NCI-H1694 treated with DMSO at 0.1 percent for 48 hours (cell line): ENCODE measurements at regions not wholly inside any gene's neighbourhood (a gene's known extent, or its start where the extent isn't known, plus 50 kb on each side); places are given as distances from the start of the nearest gene placed in this dataset.
A peak's percentile ranks its signal among the peaks of the same experiment; 100 is the strongest.

Experiments used
- DNase-seq: peaks from one replicate; lab custom pipeline; 2025; lab: John Stamatoyannopoulos, UW

DNA sequence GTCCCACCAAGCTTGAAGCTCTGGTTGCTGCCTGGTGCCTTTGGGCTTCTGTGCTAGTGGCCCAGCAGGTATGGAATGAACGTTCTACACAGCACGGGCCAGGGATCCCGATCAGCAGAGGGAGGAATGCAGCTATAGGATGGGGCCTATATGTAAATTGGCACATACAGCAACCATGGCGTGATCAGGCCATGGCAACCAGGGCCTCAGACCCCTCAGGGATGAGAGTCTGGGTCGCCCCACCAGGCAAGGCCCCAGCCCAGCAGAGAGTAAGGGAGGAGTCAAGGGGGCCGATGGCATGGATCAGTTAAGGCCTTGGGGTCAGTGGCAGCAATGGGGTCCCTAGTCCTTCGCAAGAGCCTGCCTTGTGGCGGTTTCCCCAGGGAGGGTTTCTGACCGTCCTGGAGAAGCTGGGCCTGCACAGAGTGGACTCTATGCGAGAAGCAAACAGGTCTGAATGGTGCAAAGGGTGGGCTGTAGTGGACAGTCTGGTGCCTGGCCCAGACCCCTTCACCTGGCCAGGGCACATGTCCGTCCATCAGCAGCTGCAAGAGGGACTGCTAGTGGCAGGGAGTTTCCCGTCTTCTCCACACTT, 98.2 kb upstream of the SLC22A11 start:
- DNase-seq, result no peak

DNA sequence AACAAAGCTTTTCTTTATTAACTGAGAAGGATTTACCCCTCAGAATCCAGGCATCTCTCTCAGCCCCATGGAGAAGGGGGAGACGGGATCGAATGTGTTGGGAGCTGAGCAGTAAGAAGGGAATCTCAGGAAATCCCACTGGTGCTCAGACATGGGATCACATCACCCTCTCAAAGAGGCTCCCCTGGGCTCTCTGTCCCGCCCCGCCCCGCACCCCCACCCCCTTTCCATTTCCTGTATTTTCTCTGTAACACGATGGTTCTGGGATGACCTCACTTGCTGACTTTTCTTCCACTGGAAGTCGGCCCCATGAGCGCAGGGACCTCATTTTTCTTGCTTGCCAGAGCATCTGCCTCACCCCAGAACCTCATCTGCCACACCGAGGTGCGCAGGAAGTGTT, 96.7 kb upstream of the SLC22A11 start:
- DNase-seq, result no peak

DNA sequence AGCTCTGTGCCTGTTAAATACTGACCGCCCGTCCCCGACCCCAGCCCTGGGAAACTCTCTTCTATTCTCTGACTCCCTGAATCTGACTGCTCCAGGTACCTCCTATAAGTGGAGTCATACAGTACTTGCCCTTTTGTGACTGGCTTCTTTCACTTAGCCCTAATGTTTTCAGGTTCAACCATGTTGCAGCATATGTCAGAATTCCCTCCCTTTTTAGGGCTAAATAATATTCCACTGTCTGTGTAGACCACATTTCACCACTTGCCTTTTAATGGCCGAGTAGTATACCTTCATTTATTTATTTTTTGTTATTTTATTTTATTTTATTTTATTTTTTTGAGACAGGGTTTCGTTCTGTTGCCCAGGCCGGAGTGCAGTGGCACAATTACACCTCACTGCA, 96.1 kb upstream of the SLC22A11 start:
- no peak for DNase-seq

DNA sequence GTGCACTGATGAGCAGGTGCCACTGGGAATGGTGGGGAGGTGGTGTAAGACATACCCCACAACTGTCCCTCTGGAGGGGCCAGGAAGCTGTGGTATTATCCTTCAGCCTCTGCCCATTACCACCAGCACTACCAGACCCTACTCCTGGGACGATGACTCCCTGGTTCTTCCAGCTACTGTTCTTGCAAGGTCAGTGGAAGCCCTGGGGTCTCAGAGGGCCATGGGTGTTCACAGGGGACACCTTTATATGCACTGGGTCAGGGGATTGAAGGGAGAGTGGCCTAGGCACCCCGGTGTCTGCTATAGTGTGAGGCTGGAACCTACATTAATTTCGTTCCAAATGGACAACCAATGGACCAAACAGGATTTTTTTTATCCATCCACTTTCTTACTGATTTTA, 94.7 kb upstream of the SLC22A11 start:
- no peak for DNase-seq

DNA sequence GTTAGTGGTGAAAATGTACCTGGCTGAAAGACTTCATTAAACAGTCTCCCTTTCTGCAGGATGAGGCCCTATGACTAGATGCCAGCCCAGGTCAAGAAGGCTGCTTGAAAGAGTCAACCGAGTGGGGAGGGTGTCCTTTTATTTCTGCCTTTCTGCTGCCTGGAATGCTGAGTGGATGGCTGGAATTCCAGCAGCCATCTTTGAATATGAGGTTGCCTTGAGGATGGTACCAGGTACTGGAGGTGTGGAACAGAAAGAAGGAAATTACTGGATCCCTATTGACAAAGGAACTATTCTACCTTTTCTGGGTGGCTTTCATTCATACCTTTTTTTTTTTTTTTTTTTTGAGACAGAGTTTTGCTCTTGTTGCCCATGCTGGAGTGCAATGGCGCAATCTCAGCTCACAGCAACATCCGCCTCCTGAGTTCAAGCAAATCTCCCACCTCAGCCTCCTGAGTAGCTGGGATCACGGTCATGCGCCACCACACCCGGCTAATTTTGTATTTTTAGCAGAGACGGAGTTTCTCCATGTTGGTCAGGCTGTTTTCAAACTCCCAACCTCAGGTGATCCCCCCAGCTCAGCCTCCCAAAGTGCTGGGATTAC, 89.5 kb upstream of the SLC22A11 start:
- no peak for DNase-seq

DNA sequence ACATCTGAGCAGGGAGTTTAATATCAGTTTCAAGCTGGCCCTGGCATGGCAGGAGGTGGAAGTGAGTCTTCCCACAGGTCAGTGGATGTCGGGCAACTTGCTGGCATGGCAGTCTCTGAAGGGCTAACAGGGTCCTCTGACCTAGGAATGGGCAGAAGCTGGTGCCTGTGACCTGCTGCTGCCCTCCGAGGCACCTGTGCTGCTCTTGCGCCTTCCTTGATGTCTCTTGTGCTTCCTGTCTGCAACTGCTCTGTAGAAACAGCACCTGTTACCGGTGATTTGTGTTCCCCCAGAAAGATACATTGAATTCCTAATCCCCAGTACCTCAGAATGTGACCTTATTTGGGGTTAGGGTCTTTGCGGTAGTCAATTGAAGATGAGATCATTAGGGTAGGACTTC, 86.5 kb upstream of the SLC22A11 start:
- no peak for DNase-seq

DNA sequence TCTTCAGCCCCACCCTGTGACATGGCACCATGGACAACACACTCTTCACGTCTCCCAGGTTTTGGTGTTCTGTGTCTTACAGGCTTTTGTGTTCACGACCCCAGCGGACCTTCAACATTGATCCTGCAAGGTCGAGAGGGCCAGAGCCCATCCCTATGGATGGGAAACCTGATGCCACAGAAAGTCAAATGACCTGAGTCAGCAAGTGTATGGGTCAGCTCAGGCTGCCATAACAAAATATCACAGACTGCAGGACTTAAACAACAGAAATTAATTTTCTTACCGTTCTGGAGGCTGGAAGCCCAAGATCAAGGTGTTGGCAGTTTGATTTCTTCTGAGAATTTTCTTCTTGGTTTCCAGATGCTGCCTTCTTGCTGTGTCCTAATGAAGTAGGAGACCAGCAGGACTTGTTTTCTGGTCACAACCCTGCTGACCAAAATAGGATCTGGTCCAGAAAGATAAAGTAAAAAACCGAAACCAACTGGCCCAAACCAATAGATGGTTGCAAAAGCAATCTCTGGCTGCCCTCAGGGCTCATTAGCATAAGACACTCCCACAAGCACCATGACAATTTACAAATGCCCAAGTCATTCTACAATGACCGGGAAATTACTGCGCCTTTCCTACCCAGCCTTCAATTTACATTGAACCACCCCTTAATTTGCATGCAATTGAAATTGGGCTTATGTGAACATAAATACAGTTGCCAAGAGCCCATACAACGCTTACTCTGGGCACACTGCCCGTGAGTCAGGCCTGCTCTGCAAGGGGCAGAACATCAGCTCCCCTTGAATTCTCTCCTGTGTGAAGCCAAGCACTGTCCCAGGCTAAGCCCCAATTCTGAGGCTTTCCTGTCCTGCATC, 82.9 kb upstream of the SLC22A11 start:
- no peak for DNase-seq

DNA sequence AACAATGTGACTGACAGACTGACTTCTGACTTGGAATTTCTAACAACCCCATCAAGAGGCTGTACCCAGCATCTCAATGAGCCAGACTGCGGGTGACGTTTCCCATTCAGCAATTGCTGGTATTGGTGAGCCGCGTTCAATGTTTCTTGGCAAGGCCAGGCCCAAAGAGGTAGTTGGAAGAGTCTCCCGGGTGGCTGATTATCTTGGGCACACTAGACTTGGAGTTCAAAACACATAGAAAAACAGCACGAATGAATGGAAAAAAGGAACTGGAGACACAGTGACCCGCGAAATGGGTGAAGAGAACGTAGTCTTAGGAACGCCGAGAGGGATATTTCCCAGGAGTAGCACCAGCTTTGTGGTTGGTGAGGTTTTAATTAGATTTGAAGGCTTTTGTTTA, 81.1 kb upstream of the SLC22A11 start:
- DNase-seq, result no peak

DNA sequence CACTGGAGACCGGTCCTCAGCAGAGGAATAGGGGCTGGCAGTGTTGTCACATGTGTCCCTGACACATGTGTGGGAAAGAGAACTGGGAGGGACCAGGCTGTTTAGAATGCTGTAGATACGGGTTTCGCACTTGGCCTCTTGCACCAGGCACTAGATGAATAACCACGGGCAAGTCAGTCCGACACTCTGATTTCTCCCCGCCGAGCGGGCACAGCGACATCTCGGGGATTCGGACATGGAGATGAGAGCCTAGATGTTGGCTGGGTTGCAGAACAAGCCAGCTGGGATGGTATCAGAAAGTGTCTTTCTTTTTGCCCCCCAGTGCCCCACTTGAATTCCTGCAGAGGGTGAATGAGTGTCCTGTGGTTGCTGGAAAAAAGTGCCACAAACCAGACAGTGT, 80.6 kb upstream of the SLC22A11 start:
- DNase-seq, result no peak

DNA sequence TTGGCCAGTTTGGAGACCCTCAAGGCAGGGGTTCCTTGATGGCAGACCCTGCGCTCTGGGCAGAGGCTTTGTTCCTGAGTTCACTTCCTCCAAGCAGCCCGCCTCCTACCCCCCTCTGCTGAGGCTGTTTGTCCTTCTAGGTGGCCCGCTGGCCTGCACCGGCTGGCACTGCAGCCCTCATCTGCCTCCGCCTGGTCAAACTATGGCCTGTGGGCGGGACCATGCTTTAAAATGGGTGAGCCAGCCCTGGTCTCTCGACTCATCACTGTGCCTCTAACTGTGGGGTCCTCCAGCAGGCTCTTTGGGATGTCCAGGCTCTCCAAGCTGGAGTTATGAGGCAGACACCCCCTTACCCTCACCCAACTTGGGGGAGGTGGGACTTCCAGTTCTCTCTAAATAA, 78.9 kb upstream of the SLC22A11 start:
- no peak for DNase-seq

DNA sequence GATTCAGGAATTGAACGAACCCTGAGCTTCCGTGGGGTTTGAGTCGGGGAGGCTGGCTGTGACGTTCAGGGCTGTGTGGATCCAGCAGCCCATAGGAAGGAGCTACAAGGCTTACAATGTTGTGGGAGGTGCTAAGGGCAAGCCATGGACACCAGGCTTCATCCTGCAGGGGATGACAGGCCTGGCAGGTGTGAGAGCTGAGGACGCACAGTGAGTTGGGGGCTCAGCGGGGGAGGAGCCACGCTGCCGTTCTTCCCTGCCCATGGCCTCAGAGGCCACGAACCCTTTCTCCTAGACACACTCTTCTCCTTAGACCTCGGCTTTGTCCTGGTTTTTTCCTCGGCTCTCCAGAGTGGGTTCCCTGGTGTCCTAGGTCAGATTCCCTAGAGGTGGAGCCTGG, 78.1 kb upstream of the SLC22A11 start:
- no peak for DNase-seq

DNA sequence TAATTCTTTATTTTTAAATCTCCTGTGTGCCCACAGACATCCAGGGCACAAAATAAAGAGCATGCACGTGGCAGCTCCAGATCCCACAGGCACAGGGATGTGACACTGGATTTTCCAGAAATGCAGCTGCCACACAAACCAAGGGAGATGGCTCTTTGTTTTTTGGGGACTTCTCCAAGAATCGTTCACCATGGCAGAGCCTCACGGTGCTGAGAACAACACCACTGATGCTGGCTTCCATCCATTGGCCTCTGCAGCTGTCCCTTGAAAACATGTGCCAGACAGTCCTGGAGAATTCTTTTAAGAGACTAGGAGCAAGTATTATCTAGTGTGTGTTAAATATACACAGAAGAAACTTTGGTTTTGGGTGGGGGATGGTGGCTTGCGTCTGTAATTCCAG, 73.2 kb upstream of the SLC22A11 start:
- no peak for DNase-seq

DNA sequence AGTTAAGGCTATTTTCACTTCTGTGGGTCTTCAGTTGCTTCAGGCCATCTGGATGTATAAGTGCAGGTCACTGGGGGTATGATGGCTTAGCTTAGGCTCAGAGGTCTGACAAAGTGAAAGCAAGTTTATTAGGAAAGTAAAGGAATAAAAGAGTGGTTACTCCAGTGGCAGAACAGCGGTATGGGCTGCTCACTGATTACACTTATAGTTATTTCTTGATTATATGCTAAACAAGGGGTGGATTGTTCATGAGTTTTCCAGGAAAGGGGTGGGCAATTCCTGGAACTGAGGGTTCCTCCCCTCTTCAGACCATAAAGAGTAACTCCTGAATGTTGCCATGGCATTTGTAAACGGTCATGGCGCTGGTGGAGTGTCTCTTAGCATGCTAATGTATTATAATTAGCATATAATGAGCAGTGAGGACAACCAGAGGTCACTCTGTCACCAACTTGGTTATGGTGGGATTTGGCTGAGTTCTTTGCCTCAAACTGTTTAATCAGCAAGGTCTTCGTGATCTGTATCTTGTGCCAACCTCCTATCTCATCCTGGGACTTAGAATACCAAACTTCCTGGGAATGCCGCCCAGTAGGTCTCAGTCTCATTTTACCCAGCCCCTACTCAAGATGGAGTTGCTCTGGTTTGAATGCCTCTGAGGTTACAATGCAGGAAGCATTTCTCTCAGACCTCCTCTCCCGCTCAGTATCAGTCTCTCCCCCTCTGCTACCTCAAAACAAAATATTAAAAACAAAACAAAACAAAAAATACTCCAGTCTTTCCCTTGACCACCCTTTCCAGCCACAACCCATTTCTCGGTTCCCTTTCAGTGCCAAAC, 71.3 kb upstream of the SLC22A11 start:
- DNase-seq, result no peak

DNA sequence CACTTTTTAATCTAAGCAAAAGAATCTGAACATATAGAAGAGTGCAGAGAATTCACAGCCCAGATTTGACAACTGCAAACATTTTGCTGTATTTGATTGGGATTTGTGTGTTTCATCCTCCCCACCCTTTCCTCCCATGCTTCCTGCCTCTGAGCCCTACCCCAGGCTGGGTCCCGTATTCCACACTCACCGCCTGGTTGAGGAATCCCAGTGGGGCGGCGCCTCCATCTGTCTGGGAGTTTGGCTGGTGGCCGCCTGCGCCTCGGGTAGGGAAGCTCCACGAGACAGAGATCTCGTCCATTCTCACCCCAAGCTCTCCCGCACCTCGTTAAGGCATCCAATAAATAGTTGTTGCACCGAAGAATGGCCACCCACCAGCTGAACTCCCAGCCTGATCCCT, 70.7 kb upstream of the SLC22A11 start:
- peak; percentile 18 for DNase-seq

DNA sequence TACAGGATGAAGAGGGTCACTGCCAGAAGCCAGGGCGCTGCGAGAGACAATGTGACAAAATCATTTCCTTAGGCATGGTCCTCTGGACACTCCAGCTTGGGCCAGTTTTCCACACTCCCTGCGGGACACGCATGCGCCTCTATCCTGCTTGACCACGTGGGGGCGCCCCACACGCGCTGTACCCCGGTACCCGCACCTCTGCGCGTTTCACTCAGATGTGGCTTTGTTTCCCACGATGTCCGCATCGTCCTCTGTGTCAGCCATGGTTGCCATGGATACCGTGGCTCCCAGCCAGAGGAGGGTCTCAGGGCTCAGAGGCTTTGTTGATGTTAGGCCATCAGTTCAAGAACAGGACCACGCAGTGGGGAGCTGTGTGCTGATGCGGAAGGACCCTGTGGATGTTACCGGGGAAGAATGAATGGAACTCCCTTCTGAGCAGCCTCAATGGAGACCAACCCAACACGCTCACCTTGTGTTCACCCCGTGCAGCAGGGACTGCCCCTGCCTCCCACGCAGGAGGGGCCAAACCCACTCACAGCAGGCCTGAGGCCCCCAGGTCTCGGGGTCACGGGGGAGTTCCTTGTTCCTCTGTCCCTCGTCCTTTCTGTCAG, 65.8 kb upstream of the SLC22A11 start:
- DNase-seq, result peak; percentile 21

DNA sequence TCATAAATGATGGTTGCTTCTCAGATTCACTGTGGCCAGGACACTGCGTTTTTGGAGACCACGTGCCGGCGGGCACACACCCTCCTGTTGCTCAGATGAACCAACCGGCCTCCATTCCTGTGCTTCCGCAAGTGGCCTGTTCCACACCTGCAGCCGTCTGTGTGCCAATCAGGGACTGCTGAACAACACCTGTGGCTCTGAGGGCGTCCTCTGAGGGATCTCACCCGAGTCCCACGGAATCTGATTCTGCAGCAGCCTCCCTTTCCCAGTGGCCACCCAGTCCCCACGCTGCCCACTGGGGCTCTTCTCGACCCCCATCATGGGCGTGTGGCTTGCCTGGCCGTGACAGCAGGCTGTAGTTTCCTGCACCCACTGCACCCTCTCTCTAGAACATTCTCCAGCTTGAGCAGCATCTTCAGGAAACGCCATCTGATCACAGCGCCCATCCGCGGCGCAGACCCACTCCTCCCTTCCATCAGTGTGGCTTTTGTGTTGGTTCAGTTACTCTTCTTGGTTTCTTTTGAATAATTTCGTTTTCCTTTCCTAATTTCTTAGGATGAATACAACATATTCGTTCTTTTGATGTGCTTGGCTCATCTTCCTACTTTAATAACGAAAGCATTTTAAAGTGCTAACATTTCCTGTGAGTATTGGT, 65.1 kb upstream of the SLC22A11 start:
- no peak for DNase-seq

DNA sequence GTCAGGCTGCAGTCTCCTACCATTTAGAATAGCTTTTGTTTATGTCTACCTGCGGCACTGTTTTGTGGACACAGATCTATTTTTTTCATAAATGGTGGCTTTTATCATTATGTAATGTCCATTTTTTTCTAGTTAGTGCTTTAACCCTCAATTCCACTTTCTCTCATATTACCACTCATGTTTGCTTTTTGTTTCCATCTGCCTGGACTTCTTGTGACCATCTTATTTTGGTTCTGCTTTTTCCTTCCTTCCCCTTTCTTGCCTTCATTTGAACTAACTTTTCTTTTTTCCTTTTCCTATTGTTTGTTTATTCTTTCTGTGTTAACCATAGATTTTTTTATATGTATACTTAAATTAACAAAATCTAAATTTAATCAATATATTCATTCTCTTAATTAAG, 63.2 kb upstream of the SLC22A11 start:
- DNase-seq, result no peak

DNA sequence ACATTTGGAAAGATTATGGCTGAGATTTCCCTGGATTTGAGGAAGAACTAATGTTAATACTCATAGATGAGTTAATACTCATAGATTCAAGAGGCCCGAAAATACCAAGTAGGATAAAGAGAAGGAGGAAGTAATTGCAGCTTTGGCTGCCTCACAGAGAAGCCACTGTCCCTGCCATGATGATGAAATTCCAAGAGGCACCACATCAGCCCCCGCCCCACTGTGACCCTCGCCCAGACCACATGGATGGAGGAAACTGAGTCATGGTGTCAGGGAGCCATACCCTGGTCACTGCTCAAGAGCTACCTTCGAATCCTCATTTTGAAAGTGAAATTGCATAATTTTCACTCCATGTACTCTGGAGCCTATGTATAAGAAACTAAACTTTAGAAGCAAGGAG, 57.6 kb upstream of the SLC22A11 start:
- DNase-seq, result no peak

DNA sequence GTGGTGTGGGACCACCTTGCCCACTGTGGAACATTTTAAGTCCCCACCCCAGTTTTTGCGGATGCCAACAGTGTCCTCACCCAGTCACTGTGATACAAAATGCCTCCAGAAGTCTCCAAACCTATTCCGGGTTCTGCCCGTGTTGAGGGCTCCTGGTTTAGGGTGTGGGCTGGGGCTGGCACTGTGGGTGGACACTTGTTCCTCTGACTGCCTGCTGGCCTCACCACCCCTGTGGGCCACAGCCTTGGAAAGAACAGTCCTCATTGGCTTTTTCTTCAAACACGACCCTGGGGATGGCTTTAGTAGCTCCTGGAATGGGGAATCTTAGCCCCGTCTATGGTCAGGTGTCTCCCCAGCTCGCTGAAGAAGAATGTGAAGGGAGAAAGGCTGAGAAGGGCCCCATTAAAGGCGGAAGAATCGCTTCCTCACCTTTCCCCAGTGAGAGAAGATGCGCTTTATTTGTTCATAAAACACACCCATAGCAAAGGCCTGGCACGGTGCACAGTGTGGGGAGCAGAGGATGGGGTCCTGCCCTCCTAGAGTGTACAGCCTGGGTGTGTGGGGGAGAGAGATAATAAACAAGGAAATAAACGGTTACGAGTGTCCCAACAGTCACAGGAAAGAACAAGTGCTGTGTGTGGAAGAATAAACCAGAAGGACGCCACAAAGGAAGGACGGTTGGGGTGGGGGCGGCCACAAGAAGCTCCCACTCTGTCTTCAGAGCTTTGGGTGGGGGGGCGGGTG, 56.3 kb upstream of the SLC22A11 start:
- DNase-seq, result no peak

DNA sequence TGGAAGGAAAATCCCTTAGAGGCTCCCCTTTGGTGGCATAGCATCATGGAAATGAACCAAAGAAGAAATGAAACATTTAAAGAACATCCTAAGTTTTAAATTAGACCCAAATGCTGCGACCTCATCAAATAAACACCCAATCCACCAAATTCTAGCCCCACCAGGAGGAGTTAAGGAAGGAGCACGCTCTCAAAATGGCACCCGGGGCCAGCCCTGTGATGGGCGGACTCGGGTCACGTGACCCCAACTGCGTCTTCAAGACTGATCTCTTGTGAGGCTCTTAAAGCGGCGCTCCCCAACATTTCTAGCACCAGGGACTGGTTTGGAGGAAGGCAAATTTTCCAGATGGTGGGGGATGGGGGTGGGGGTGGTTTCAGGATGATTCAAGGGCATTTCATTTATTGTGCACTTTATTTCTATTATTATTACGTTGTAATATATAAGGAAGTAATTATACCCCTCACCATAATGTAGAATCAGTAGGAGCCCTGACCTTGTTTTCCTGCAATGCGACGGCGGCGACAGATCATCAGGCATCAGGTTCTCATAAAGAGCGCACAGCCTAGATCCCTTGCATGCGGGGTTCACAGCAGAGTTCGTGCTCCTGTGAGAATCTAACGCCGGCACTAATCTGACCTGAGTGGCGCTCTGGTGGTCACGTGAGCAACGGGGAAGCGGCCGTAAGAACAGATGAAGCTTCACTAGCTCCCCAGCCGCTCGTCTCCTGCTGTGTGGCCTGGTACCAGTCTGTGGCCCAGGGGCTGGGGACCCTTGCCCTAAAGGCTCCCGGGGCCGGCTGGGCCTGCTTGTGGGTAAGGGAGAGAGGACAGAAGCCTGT, 55.3 kb upstream of the SLC22A11 start:
- no peak for DNase-seq
